ENCODE measurements at regions not wholly inside any gene's neighbourhood (a gene's known extent, or its start where the extent isn't known, plus 50 kb on each side); places are given as distances from the start of the nearest gene placed in this dataset.

GRCh38 chr22:47580121-47580520, 817.7 kb downstream of the TBC1D22A start:
- Histone ChIP-seq H3K27ac (no peak overlapping the region), H3K27me3 (peaks cover 0 to 10% (median 0%) of the 10 kb centered on the region in 3 donors), H3K4me1 (no peaks in the 10 kb centered on the region), H3K9me3 (peaks cover 5 to 24% (median 13%) of the 10 kb centered on the region in 4 donors), H3K36me3 (no peaks in the 10 kb centered on the region), H3K4me3 (no peak overlapping the region)
- intact Hi-C loops (cut with DNase I; ENCODE audit: low total_unique reads): no loop called here
- TF ChIP-seq CTCF (IDR thresholded peaks at IDR 0.05) (peak in 1 of 7 experiments; percentile 14), POLR2AphosphoS5 (IDR thresholded peaks at IDR 0.05) (no peak)
- DNase-seq: no peak

GRCh38 chr22:47576908-47577307, 814.5 kb downstream of the TBC1D22A start:
- no peak overlapping the region for H3K27ac ChIP-seq
- no peak overlapping the region for H3K4me3 ChIP-seq
- no peaks in the 10 kb centered on the region for H3K9me3 ChIP-seq
- 74 to 91% (median 83%) methylated on average over 3 of the region's 3 CpGs for WGBS, 5 donors
- intact Hi-C loops (cut with DNase I; ENCODE audit: low total_unique reads): loop anchor here (10.0 kb wide), 1 partner anchor 1688 kb away; no protein-coding TSS in a partner anchor
- peaks cover 0 to 20% (median 0%) of the 10 kb centered on the region in 3 donors for H3K27me3 ChIP-seq
- no peaks in the 10 kb centered on the region for H3K36me3 ChIP-seq
- no peak for TF ChIP-seq POLR2AphosphoS5 (IDR thresholded peaks at IDR 0.05)
- no peak for TF ChIP-seq POLR2A (IDR thresholded peaks at IDR 0.05)
- no peak for TF ChIP-seq EP300 (IDR thresholded peaks at IDR 0.05)
- TF ChIP-seq CTCF (IDR thresholded peaks at IDR 0.05): no peak
- no peak for DNase-seq
- no peaks in the 10 kb centered on the region for H3K4me1 ChIP-seq

- no peaks in the 10 kb centered on the region for H3K9me3 ChIP-seq
- 41 to 62% (median 48%) methylated on average over 11 of the region's 11 CpGs for WGBS, 5 donors
- H3K4me1 ChIP-seq: no peaks in the 10 kb centered on the region
- TF ChIP-seq EP300 (IDR thresholded peaks at IDR 0.05) (no peak), POLR2AphosphoS5 (IDR thresholded peaks at IDR 0.05) (peak in 1 of 3 donors; percentile 23), CTCF (IDR thresholded peaks at IDR 0.05) (no peak), POLR2A (IDR thresholded peaks at IDR 0.05) (no peak)
- peak; percentile 31 to 39 for DNase-seq
- peaks cover 0 to 20% (median 0%) of the 10 kb centered on the region in 3 donors for H3K27me3 ChIP-seq
- H3K4me3 ChIP-seq: no peak overlapping the region
- no peaks in the 10 kb centered on the region for H3K36me3 ChIP-seq
- intact Hi-C loops (cut with DNase I; ENCODE audit: low total_unique reads): loop anchor here (10.0 kb wide), 1 partner anchor 1690 kb away; no protein-coding TSS in a partner anchor
- no peak overlapping the region for H3K27ac ChIP-seq
Measured at GRCh38 chr22:47575291-47575690, 812.8 kb downstream of the TBC1D22A start.

- intact Hi-C loops (cut with DNase I; ENCODE audit: low total_unique reads): loop anchor here (10.0 kb wide), 1 partner anchor 1690 kb away; no protein-coding TSS in a partner anchor
- no peak overlapping the region for H3K4me3 ChIP-seq
- H3K9me3 ChIP-seq: no peaks in the 10 kb centered on the region
- peaks cover 0 to 20% (median 0%) of the 10 kb centered on the region in 3 donors for H3K27me3 ChIP-seq
- WGBS, 5 donors: 86 to 95% (median 91%) methylated on average over 2 to 4 of the region's 4 CpGs
- H3K36me3 ChIP-seq: no peaks in the 10 kb centered on the region
- DNase-seq: no peak
- H3K4me1 ChIP-seq: no peaks in the 10 kb centered on the region
- no peak overlapping the region for H3K27ac ChIP-seq
- TF ChIP-seq POLR2AphosphoS5 (IDR thresholded peaks at IDR 0.05) (no peak), POLR2A (IDR thresholded peaks at IDR 0.05) (no peak), EP300 (IDR thresholded peaks at IDR 0.05) (no peak), CTCF (IDR thresholded peaks at IDR 0.05) (no peak)
Measured at GRCh38 chr22:47574556-47574955, 812.1 kb downstream of the TBC1D22A start.
